ENCODE measurements at regions not wholly inside any gene's neighbourhood (a gene's known extent, or its start where the extent isn't known, plus 50 kb on each side); places are given as distances from the start of the nearest gene placed in this dataset.

GRCh38 chr11:19558189-19558986 is 154.2 kb upstream of the NAV2 start:
- no peak for DNase-seq

DNA sequence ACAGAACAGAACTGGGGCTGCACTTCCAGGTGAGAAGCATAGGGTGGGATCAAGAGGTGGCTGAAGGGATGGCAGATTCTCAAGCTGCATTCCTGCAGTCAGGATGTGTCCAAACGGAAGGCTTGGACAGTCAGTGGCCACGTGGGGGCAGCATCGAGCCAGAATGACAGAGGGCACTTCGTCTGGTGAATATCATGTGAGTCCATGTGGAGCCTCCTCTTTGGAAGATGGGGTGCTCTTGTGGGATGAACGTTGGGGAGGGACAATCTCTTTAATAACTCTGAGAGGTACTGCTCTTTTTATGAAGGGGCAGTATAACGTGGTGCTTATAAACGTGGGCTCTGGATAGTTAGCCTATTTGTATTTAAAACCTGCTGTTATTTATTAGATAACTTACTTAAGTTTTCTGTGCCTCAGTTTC is 154.9 kb upstream of the NAV2 start:
- peak; percentile 74 for DNase-seq

DNA sequence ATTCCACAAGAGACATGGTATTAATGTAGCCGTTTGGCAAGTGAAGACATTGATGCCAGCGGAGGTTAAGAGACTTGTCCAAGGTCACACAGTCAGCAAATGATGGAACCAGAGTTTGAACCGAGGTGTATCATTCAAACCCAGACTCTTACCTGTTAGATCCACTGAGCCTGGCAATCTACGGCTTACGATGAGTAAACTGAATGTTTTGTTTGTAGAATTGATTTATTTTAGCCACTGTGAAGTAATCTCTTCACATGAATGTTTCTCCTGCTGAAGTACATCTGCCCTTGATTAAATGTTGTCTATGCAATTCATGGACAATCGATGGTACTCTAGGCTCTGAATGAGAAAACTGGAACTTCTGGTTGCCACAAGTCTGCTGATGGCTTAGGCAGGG is 155.5 kb upstream of the NAV2 start:
- no peak for DNase-seq

- DNase-seq, result no peak
These were observed 157.4 kb upstream of the NAV2 start for GRCh38 chr11:19555266-19555665.

- peak; percentile 71 for DNase-seq
These were observed 158.8 kb upstream of the NAV2 start for GRCh38 chr11:19553683-19554333.

DNA sequence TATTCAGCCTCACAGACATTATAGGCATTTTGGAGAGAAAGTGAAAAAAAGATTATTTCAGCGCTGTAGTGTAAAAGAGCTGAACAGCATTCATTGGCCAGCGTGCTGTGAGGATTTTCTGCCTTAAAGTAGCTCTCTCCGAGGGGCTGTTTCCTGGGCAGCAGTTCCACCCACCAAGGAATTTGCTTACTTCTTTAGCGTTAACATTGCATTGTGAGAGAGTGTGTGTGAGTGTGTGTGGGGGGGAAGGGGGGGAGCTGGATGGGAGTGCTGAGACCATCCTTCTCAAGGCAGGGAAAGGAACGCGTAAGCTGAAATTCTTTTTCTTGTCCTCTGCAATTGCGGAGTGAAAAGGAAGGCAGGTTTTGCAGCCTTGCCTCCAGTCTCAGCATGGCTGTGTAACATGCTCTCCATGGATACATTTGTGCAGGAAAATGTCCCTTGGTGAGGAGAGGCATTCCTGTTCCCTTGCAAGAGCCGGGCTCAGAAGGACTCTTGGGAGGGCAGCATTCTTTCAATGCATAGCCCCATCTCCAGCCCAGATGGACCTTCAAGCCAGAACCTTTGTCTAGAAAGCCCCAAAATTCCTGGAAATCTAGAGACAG is 159.9 kb upstream of the NAV2 start:
- DNase-seq, result no peak

DNA sequence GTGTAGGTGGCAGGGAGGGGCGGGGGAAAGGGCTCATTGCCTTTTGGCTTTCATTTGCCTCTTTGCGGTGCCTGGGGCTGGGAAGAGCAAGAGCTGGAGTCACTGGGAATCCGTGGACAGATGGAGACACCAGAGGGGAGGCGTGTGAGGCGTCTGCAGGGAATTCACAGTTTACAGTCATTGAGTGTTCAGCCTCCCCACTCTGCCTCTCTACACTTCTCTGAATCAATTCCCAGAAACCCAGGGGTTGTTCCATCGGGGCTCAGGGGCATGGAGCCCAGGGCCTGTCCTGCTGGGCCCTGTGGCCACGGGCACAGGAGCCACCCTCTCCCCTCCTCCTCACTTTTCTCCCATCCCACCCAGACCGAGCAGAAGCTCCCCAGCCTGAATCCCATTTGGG is 160.5 kb upstream of the NAV2 start:
- no peak for DNase-seq

DNA sequence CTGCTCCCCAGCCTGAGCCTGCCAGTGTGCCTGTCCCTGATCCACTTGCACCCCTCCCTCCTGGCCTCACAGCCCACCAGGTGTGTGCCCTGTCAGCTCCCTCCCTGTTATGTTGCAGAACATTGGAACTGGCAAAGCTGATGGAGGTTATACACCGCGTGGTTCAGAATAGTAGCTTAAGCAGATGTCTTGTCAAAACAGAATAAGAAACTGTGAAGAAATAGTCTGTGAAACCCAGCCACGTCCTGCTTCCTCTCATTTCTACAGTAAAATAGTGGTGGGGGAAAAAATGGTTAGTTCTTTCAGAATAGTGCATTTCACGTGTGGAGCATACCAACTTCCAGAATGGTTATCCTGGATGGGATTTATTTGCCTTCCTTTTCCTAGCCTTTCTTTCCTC is 161.2 kb upstream of the NAV2 start:
- no peak for DNase-seq

- no peak for DNase-seq
These were observed 165.6 kb upstream of the NAV2 start for GRCh38 chr11:19547044-19547443.

DNA sequence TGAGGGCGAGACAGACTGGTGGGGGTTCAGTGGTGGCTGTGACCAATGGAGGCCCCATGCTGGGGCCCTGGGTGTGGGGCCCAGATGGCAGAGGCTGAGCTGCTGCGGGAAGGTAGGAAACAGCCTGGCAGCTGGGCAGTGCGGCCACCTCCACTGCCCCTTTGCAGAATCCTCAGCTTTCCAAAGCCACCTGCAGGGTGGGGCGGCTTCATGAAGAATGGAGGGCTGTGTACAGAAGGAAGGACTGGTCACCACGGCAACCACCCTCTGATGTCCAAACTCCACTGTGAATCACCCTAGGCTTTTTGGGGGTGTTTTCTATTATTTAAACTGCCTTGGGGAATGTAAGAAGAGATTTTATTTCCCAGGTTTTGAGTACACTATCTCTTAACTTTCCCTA is 166.3 kb upstream of the NAV2 start:
- DNase-seq, result no peak

DNA sequence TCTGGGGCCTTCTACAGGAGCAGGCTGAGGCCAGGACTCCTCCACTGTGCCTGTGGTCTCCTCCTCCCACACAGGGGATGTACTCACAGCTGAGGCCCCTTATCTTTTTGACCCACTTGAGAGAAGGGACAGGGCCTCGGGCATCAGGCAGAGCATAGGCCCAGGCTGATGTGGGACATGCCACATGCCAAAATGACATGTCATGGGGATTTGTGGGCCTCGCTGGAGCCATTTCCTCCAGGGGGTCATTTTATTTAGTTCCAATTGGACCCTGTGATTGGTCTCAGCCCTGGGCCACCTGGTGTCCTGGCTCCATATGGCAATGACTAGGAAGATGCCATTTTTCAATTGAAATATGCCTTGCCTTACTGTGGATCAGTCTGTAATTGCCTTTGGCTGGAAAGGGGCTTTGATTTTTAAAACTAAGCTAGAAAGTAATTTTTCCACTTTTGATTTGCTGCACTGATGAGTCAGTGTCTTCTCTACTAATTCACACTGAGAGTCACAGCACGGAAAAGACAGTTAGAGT is 171.1 kb upstream of the NAV2 start:
- DNase-seq, result no peak

- no peak for DNase-seq
These were observed 172.8 kb upstream of the NAV2 start for GRCh38 chr11:19539861-19540260.

DNA sequence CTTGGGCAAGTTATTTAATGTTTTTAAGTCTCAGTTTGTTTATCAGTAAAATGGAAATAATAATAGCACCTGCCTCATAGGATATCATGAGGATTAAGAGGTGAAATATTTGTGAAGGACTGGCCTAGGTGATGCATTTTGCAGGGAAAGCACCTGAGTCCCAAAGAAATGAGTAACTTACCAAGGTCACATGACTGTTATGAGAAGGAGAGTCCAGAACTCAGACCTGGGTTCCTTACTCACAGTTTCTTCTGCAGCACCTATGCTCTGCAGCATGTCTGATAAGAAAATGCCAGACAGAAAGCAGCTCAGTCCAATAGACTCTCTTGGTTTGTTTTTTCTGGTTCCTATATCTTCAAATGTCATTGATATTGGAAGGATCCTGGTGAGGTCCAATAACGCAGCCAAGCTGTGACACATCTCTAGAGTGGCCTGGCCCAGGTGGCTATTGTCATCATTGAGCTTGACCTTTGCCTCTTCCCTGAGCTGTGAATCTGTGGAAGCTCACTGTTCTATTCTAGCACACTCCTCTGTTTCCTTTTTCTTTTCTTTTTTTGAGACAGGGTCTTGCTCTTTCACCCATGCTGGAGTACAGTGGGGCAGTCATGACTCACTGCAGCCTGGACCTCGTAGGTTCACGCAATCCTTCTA is 174.7 kb upstream of the NAV2 start:
- DNase-seq, result no peak

DNA sequence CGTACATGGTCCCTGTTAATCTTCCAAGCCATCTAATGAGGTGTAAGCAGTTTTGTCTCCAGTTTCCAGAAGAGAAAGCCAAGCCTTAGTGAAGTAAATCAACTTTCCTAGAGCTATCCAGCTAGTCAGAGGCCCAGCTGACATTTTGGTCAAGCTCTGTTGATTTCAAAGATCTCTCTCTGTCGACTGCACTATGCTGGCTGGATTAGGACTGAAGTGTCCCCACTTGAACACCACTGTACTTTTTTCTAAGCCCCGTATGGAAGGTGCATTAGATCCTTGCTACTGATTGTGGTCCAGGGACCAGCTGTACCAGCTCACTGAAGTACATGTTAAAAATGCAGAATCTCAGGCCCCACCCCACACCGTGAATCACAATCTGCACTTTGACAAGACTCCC is 176.5 kb upstream of the NAV2 start:
- no peak for DNase-seq

DNA sequence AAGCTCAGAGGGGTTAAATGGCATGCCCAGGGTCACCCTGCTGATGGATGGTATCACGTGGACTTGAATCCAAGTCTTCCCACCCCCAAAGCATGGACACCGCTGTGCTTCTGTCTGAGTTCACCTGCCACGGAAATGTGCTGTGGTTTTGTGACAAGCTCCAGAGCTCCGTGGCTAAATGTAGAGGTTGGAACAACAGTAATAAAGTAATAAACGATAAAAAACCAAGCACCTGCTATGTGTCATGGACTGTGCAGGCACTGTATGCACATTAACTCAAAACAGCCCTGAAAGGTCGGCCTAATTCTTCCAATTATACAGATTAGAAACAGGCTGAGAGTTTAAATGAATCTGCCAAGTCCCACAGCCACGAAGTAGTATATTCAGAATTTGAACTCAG is 182.1 kb upstream of the NAV2 start:
- DNase-seq, result no peak

DNA sequence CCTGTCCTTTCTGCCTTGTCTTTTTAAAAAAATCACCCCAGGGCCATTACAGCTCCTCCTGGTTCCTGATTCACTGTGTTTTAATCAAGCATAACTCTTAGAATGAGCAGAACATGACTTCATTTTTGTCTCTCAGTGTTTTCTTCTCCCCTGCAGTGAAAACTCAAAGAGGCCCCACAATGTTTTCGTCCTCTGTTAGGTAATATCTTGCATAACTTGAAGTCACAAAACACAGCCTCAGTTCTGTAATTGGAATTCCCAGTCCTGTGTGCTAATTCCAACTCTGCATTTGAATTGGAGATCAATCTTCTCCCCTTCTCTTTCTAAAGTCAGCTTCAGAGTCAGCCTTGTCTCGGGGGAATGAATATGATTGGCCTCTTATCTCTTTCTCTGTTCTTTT is 186.5 kb upstream of the NAV2 start:
- no peak for DNase-seq

DNA sequence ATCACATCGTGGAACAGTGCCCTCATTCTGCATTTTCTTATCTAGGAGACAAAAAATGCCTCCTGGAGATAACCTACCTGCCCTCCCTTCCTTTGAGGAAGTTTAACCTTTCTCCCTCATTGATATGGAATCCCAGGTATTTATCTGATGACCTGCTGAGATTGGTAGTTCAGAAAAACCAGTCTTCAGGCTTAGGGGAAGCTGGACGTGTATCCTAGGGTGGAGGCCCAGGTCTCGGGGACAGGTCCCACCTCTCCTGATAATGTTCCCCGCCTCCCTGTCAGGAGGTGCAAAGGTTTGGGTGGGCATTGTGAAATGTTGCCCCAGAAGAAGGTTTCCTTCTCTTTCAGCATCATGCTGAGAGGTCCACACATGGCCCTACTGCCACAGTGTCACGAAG is 186.9 kb upstream of the NAV2 start:
- DNase-seq, result no peak

DNA sequence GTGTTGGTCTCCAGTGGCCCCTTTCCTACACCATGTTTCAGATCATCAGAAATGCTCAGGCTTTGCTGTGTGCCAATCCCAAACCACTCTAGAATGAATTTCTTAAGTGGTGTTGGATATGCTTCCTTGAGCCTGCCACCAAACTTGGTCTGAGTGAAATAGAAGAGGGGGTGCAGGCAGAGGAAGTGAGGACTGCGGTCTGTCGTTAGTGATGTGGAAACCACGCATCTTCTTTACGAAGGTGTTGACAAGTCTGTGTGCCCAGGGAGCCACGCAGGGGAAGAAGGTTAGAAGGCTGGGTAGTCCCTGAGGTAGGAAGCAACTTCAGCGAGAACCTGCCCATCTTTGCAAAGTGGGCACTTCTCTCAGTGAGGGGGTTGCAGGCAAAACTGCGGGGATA is 187.4 kb upstream of the NAV2 start:
- DNase-seq, result no peak

DNA sequence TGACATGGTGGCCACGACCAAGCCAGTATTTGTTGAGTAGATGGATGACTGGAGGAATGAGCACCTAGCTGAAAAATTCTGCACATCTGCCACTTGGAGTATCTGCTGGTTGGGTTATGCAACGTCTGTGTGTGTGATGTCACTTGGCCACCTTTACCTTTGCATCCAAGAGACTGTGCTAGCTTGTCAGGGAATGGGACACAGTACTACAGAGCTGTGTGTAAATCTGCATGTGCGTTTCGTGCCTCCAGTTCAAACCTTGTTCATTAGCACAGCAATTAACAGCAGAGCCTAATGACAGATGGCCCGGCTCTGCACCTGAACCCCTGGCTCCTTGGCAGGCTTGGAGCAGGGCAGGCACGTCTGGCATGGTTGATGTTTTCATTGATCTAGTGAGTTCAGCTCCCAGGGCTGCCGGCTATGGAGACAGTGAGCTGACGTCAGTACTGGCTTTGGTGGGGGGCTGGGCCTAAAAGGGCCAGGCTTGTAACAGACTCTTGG is 188.4 kb upstream of the NAV2 start:
- no peak for DNase-seq

GRCh38 chr11:19520681-19521080 is 192.0 kb upstream of the NAV2 start:
- DNase-seq, result no peak

- DNase-seq, result no peak
These were observed 192.6 kb upstream of the NAV2 start for GRCh38 chr11:19519912-19520641.

- no peak for DNase-seq
These were observed 193.3 kb upstream of the NAV2 start for GRCh38 chr11:19519353-19519752.

DNA sequence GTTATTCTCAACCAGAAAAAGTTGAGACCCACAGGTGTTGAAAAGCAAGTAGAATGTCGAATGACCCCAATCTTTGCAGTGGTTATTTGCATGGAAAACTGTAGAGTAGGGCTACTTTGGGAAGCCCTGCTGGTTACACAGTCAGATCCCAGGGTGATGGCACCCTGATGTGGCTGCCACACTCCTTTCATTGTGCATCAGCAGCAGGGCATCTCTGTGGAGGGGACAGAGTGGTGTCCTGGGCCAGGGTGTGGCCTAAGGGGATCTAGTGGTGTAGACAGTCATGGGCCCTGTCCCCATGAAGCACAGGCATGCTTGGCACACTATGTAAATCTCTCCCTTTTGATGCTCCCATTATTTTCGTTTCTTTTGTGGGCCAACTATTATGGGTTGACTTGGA is 199.4 kb upstream of the NAV2 start:
- DNase-seq, result no peak

All from hematopoietic multipotent progenitor cell treated with erythropoietin and hydrocortisone succinate and interleukin-3 and kit ligand, for 8 days (in vitro differentiated cells).